ENCODE measurements at regions not wholly inside any gene's neighbourhood (a gene's known extent, or its start where the extent isn't known, plus 50 kb on each side); places are given as distances from the start of the nearest gene placed in this dataset.
"Not testable (repeated sequence)": the region's sequence is repeated elsewhere in the genome, so short reads cannot be mapped to it uniquely, and the experiment has no call there.

- no peak for DNase-seq (ENCODE audit: low spot score)
Observed at GRCh38 chr10:131020775-131021174, 290.7 kb downstream of the TCERG1L start.

- DNase-seq (ENCODE audit: low spot score): no peak
Observed at GRCh38 chr10:131021246-131021895, 290.1 kb downstream of the TCERG1L start.

GRCh38 chr10:131021969-131022368 lies 289.6 kb downstream of the TCERG1L start:
- DNase-seq (ENCODE audit: low spot score): no peak

- no peak for DNase-seq (ENCODE audit: low spot score)
Observed at GRCh38 chr10:131022369-131022768, 289.2 kb downstream of the TCERG1L start.

- DNase-seq (ENCODE audit: low spot score): no peak
Observed at GRCh38 chr10:131022981-131023380, 288.5 kb downstream of the TCERG1L start.

- no peak for DNase-seq (ENCODE audit: low spot score)
Observed at GRCh38 chr10:131024259-131025131, 287.0 kb downstream of the TCERG1L start.

GRCh38 chr10:131025333-131025732 lies 286.2 kb downstream of the TCERG1L start:
- no peak for DNase-seq (ENCODE audit: low spot score)

- DNase-seq (ENCODE audit: low spot score): no peak
Observed at GRCh38 chr10:131027256-131027655, 284.3 kb downstream of the TCERG1L start.

GRCh38 chr10:131031346-131031745 lies 280.2 kb downstream of the TCERG1L start:
- no peak for DNase-seq (ENCODE audit: low spot score)

GRCh38 chr10:131032329-131033165 lies 279.0 kb downstream of the TCERG1L start:
- no peak for DNase-seq (ENCODE audit: low spot score)

- no peak for DNase-seq (ENCODE audit: low spot score)
Observed at GRCh38 chr10:131033166-131034085, 278.1 kb downstream of the TCERG1L start.

- DNase-seq (ENCODE audit: low spot score): no peak
Observed at GRCh38 chr10:131034451-131034850, 277.1 kb downstream of the TCERG1L start.

GRCh38 chr10:131035779-131036178 lies 275.7 kb downstream of the TCERG1L start:
- DNase-seq (ENCODE audit: low spot score): no peak

GRCh38 chr10:131038056-131038455 lies 273.5 kb downstream of the TCERG1L start:
- DNase-seq (ENCODE audit: low spot score): no peak

GRCh38 chr10:131041031-131041430 lies 270.5 kb downstream of the TCERG1L start:
- DNase-seq (ENCODE audit: low spot score): no peak

GRCh38 chr10:131041441-131041840 lies 270.1 kb downstream of the TCERG1L start:
- DNase-seq (ENCODE audit: low spot score): no peak

- not testable (repeated sequence) for DNase-seq (ENCODE audit: low spot score)
Observed at GRCh38 chr10:131042015-131042414, 269.5 kb downstream of the TCERG1L start.
